ENCODE measurements at regions not wholly inside any gene's neighbourhood (a gene's known extent, or its start where the extent isn't known, plus 50 kb on each side); places are given as distances from the start of the nearest gene placed in this dataset.

DNA sequence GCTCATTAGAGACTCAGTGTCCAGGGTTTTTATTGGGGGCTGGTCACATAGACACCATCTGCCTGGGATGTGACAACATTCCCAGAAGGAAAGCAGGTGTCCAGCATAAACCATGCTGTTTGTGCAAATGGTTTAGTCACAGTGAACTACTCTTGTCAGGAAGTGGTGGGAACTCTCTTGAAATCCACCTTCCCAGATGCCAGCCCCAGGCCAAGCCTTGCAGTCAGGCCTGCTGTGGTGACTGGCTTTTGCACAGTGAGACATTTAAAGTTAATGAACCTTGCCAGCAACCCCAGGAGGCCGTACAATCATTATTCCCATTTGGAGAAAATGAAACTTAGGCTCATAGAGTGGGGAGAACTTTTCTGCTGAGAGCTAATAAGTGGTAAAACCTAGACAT lies 242.5 kb upstream of the KCNG1 start:
- no peak for DNase-seq

DNA sequence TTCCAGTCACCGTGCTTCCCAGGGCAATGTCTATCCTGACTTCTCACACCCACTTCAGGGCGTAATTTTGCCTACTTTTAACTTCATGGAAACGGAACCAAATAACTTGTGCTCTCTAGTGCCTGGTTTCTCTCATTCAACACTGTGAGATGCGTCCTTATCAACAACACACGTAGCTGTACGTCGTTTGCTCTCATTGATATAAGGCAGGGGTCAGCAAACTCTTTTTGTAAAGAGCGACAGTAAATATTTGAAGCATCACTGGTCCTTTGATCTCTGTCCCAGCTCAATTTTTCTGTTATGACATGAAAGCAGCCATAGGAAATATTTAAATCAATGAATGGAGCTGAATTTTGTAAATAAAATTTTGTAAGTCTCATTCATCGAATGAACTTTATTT lies 239.3 kb upstream of the KCNG1 start:
- DNase-seq = no peak

DNA sequence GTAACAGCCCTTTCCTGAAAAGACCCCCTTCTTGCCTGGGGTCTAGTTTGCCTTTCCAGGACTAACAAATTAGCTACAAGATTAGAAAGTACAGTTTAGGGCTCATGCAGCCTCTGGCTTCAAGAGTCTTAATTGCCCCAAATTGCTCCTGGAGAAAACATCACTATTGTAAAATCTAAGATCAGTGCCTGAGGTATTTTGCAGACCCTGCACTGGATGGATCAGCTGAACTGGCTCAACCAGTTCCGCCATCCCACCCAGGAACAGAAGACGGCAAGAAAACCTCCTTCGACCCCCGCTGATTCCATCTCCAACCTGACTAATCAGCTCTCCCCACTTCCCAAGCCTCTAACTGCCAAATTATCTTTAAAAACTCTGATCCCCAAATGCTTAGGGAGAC lies 236.5 kb upstream of the KCNG1 start:
- DNase-seq = no peak

DNA sequence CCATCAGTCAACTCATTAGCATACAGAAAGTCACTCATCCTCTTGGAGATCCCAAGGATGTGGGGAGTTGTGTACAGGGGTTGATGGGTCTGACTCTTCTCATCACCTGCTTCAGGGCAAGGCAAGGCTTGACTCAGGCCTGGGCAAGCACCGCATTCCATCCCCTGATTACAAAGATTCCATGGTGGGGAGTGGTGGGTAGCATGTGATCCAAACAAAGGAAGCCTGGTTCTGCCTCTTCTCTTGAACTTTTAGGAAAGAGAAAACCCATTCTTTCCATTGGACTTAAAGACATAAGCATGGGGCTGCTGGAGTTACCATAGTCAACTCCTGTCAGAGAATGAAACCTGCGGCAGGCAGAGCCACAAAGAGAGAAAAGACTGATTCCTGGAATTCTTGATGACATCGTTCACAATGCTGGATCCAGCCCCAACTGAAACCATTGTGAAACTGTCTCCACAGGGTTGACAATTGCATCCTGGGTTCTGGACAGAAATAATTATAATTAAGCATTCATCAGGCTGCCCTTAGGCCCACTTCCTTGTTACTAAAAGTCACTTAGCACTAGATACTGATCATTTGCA lies 235.8 kb upstream of the KCNG1 start:
- DNase-seq = no peak

DNA sequence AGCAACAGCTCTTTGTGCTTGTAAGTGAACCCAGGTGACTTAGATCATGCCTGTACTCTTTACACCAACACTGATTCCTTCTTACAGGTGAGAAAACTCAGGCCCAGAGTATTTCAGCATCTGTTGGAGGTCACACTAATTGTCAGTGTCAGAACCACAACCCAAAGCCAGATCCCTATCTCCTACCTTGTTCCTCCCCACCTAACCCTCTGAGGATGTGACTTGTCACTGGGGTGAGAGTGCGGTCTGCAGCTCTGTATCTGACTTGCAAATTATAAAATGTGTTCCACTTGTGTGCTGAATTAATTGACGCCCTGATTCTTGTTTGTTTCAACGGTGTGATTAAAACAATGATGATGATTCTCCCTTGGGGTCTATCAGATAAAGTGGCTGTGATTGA lies 232.5 kb upstream of the KCNG1 start:
- DNase-seq = no peak

DNA sequence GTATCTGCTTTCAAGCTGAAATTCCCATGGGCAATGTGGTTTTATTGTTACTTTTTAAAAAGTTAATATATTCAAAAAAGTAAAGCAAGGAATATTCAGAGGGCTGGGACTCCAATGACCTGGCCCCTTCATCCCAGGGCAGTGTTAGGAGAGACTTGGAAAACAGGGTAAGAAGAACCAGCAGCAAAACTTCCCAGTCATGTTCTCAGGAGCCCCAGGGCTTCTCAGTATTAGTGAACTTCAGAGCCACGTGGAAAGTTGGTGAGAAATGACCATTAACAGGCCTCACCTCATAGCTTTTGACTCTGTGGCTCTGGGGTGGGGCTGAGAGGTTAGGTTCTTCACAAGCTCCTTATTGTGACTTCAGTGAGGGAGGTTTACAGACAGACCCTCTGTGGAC lies 230.4 kb upstream of the KCNG1 start:
- DNase-seq = no peak

DNA sequence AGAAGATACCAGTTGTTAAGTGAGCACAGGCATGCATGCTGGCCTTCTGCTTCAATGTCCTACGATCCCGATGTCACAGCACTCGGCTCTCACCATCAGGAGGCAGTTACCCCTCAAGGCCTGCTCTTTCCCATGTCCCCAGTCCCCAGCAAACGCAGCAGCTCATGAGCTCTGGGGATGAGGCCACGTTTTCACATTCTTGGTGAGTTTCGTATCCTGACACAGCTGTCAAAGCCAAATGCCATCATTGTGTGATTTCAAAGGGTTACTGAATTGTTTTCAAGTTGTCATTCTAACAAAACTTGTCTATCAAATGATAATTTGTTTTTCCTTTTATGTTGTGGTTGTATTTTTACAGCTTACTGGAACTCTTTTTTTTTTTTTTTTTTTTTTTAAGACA lies 226.9 kb upstream of the KCNG1 start:
- DNase-seq = no peak

DNA sequence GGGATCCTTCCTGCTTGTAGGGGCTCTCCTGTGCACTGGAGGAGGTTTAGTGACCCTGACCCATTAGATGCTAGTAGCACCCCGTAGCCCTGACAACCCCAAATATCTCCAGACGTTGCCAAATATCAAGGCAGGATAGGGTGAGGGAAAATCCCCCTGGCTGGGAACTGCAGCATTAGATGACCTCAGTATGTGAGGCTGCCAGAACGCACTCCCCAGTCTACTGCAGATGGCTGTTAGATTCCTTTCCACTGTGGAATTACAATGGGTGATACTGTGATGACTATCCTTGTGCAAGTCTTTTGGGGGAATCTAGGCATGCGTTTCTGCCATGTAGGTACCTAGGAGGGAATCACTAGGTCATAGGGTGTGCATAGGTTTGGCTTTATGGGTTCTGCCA lies 226.3 kb upstream of the KCNG1 start:
- DNase-seq = no peak

DNA sequence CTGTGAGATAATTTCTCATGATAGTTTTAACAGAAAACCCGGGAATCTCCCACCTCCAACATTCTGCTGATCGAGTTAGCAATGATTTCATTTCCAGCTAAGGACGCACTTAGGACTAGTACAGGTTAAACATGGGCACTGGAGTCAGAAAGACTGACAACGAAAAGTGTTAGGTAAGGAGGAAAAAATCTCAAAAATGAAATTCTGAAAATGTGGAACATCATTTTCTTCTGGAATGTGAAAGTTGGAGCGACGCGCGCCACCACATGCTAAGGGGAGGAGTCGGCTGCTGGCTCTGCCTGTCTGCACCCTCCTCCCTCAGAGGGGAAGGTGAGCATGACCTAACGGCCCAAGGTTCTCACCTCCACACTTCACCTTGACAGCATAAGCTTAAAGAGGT lies 221.6 kb upstream of the KCNG1 start:
- DNase-seq = no peak

DNA sequence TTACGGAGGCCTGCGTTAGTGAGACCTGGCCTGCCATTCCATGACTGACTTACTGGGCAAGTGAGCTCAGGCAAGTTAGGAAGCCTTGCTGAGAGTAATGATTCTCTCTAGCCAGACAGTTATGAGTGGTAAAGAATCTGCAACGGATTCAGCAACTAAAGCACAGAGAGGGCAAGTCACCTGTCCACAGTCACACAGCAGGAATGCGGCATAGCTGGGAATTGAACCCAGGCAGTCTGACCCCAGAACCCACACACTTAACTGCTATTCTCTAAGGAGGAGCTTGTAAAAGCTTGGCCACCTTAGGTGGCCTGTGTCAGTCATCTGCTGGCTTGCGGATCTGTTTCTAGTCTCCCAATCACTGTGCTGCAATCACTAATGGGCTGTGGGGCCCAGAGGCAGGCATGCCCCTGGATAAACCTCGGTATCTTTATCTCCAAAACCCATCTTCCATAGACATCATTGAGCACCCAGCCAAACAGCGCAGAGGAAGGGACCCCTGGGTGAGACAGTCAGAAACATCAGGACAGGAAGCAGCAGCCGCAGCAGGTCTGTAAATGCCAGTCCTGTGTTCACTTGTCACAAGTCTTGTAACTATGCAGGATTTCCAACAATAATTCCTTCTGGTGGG lies 215.9 kb upstream of the KCNG1 start:
- no peak for DNase-seq

DNA sequence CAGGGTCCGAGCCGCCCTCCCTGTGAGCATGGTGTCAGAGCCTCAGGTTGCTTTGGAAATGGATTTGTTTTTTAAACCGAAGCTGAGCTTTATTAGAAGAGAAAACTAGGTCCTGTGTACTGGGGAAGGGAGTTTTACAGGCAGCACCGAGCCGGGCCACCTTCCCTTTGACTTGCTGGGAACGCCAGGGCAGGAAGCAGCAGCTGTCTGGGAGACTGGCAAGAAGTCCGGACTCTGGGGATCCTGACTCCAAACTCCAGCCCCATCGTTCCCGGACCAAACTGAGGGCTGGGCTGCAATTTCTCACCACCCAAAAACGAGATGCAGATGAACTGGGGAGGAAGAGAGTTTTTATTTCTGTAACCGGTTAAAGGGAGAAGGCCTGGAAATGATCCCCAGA lies 214.9 kb upstream of the KCNG1 start:
- DNase-seq = no peak

DNA sequence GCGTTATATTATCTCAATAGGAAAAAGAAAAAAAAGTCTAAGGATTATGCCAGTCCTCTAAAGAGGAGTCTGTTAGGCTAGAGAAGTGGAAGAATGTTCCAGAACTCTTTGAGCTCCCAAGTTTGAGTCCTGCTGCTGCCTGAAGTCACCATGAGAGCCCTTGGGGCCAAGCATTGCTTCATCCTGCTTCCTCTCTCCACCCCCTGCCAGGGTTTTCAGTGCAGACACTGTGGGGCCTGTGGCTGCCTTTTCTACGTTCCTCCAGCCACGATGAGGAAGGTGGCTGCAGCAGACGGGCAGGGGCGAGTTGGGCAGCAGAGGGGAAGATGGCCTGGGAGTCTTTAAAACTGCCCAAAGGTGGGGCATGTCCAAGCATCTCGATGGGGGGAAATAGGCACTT lies 214.4 kb upstream of the KCNG1 start:
- DNase-seq = no peak

DNA sequence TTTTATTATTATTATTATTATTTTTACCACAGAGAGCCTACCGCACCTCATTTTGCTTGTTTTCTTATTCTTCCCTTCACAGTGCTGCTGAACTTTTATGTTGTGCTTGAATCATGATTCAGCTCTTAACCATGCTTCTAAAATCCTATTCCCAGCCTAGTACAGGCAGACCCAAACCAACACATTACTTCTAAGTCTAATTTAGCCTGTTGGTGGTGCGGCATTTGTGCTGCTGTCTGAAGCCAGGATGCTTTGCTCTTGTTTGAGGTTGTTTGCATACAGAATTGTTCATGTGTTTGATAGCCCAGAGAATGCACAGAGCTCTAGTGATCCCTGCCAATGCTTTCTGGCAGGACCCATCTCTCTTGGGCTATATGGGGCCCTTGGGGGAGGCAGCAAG lies 213.5 kb upstream of the KCNG1 start:
- DNase-seq = no peak

DNA sequence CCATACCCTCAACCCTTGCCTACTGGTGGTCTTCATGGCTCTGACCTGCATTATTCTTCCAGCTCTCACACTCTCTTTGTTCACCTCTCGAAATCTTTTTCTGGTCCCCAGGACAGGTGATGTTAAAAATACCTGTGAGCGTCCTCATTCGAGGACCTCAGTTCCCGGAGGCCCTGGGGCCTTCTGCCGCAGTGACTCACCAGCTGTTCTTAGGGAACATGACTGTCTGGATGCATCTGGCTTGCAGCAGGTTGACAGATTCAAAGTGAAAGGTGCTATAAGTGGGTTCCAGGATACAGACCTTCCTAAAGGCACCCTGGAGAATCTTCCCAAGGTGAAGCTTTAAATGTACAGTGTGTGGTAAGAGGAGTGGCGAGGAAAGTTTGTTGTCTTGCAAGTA lies 210.4 kb upstream of the KCNG1 start:
- no peak for DNase-seq

DNA sequence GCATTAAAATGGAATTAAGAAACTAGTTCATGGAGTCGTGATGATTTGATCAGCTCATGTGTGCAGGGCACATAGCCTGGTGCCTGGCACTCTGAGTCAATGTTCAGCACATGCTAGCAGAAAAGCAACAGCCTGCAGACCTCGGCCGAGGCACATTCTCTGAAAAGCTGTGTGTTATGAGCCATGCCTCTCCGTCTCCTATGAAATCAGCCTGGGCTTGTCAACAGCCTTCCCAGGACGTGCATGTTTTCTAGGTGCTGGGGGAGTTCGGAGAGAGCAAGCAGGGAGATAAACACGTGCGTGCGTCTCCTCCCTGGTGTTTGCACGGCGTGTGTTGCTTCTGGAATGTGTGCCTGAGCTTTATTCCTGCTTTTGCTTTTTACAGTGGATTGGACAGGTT lies 207.8 kb upstream of the KCNG1 start:
- DNase-seq = no peak

DNA sequence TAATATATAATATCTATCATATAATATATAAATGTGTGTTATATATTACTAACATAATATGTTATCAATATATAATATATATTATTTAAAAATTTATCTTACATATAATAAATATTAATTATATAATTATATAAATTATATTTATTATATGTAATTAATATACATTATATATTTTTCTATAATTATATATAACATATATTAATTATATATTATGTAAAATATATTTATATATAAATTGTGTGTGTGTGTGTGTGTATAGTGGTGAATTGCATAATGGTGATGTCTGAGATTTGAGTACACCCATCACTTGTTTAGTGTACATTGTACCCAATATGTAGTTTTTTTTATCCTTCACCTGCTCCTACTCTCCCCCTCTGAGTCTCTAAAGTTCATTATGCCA lies 205.9 kb upstream of the KCNG1 start:
- no peak for DNase-seq

DNA sequence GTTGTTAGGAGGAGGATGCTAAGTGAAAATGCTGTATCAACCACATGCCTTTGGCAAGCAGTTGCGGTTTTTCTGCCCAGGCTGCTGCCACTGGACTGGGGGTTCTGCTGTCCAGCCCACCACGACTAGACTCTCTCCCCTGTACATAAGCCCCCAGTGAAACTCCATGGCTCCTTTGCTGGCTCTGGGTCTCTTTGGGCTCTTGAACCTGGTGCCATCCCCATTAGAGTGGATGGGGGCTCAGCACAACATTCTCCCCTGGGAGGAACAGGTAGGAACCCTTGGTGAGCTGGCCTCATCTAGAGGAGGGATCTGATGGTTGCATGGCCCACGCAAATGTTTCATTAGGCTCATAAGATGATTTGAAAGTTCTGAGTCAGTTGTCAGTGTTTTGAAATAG lies 204.8 kb upstream of the KCNG1 start:
- DNase-seq = no peak

DNA sequence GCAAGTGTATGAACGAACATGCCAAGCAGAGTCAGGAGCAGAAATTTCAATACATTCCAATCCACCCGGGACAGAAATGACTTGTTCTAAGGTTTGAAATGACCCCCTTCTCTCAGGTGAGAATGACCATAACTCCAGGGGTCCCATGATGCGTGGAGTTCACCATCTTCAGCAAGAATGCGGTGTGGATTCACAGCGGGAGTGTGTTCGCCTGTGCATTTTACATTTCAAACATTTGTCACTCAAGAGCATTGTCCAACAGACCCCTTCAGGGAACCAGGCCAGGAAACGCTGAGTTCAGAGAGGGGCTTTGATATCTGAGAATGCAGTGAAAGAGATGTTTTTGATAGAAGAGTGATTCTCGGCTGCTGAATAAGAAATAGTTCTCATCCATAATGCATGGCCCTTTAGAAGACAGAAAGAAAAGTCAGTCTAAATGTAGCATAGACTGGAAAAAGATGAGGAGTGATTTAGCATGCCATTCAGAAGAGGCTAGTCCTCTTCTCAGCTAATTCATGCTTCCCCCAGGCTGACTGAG lies 200.3 kb upstream of the KCNG1 start:
- DNase-seq = no peak

DNA sequence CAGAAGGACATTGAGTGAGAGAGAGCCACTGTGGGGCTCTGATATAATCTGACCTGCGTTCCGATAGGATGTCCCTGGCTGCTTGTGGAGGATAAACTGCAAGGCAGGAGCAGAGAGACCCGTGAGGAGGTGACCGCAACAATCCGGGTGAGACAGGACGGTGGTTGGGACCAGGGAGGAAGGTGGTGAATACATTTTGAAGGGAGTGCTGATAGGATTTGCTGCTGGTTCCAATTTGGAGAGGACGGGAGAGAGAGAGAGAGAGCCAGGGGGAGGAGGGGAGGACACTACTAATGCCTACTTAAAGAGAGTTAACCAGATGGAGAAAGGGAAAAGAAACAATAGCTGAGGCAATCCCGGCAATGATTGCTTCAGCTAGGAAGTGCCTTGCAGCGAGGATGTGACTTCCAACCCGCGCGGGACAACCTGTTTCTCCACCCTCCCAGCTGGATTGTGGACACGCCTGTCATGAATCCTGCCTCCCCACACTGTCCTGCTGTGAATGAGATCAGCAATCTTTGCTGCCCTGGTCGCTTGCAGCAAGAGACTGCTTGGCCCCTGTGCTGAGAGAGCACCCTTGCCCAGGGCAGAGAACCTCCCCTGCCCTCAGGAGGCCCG lies 199.0 kb upstream of the KCNG1 start:
- DNase-seq = no peak

DNA sequence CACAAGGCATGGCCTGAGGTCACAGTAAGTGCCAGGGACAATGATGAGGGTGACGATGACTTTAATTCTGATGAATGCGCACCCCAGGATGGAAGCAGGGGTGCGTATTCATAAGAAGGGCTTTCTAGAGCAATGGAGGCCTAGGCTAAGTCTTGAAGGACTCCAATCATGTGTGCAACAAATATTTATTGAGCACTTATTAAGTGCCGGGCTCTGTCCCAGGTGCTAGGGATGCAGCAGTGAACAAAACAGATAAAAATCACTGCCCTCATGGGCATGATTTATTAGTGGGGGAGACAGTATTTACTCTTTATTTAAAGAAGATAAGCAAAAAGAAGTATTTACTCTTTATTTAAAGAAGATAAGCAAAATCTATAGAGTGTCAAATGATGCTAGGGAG lies 198.2 kb upstream of the KCNG1 start:
- DNase-seq = no peak

DNA sequence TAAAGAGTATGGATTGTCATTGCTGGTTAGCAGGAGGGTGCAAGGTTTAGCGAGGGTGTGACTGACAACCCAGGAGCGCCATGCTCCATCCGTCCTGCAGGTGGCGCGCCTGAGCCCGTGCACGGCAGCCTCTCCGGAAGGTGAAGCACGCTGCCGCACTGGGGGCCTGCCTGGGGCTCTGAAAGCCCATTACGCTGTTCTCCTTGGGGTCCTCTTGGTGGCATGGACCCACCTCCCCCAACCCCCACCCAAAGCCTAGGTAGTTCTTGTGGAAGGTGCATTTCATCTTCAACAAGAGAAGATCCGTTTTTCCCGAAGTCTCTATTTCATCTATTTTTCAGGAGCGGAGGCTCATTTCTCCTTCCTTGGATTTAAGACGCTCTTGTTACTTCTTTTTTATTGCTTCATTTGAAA lies 197.4 kb upstream of the KCNG1 start:
- DNase-seq = peak; percentile 7 to 35 (median 19)

DNA sequence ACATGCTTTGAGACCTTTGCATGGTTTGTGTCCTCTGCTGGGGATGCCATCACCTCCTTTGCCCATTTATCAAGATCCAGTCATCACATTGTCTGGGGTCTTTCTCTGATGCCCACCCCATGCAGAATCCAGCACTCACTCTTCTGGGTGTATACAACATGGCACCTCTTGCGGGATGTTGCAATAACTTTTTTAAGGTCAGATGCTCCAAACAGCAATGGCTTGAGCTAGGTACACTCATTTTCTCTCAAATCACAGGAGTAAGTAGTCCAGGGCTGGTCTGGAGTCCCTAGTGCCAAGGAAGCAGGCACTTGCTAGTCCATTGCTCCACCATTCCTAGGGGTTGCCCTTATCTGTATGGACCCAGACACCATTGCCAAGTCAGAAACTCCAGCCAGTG lies 196.6 kb upstream of the KCNG1 start:
- no peak for DNase-seq

DNA sequence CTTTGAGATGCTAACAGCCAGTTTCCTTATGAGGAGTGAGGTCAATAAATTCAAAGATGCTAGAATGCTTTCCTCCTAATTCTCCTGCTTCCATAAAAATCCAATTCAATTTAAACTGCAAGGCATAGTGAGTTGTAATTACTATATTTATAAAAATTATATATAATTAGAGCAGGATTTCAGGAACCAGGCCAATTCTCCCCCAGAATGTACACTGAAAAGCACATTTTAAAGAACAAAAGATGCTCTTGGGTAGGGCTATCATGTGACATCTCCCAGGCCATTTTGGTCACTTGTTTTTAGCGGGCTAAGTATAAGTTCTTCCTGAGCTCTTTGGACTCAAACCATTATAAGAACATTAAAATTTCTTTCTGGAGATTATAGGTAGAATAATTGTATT lies 195.7 kb upstream of the KCNG1 start:
- no peak for DNase-seq

DNA sequence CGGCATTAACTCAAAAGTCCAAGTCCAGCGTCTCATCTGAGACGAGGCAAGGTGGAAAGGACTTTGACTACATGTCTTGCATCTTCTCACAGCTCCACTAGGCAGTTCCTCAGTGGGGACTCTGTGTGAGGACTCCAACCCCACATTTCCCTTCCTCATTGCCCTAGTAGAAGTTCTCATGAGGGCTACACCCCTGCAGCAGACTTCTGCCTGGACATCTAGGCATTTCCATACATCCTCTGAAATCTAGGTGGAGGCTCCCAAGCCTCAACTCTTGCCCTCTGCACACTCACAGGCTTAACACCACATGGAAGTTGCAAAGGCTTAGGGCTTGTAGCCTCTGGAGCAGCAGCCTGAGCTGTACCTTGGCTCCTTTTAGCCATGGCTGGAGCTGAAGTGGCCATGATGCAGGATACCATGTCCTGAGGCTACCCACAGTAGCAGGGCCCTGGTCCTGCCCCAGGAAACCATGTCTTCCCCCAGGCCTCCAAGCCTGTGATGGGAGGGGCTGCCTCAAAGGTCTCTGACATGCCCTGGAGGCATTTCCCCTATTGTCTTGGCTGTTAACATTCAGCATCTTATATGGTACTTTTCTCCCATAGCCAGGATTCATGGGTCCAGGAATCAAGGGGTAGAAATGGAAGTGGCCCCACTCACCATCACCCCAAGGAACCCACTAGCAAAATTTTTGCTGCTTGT lies 194.6 kb upstream of the KCNG1 start:
- no peak for DNase-seq

All from activated naive CD4-positive, alpha-beta T cell (primary cell).